ENCODE measurements at regions not wholly inside any gene's neighbourhood (a gene's known extent, or its start where the extent isn't known, plus 50 kb on each side); places are given as distances from the start of the nearest gene placed in this dataset.

DNA sequence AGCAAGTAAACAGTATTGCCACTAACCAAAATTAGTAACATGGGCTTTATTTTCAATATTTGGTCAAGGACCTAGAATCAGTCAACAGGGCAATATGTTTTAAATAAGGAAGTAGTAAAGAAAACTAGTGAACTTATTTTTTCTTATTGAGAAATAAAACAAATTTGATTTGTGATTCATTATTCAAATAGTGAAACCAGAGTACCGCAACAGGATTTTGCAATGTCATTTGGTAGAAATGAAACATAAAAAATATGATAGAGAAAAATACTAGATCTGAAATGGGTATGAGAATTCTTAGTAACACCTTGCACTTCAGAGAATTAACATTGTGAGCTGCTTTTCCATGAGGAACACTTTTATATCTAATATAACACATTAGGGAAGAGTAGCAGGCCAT is 291.8 kb upstream of the GBE1 start:
- no peak for DNase-seq
- intact Hi-C loops (cut with micrococcal nuclease) = no loop called here
- H3K36me3 Mint-ChIP-seq (ENCODE audit: low read depth) = no peaks in the 10 kb centered on the region
- H3K4me3 Mint-ChIP-seq = no peak overlapping the region
- no peaks in the 10 kb centered on the region for H3K27me3 Mint-ChIP-seq
- no peaks in the 10 kb centered on the region for H3K4me1 Mint-ChIP-seq
- no peaks in the 10 kb centered on the region for H3K9me3 Mint-ChIP-seq
- H3K27ac Mint-ChIP-seq = no peak overlapping the region

DNA sequence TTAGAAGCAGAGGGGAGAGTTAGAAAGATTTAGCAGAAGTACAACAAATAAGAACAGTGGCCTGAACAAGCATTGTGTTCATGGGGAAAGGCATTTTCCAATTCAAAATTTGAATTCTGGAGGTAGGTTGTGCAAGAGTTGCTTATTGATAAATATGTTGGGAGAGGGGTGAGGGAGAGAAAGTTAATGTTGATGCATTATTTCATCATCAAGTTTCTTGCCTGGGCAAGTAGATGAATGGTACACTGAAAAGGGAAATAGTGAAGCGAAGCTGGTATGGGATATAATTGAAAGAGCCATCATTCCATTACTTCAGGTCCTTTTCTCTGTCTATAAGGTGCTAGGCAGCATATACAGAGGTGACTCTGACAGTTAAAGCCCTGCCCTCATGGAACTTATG is 288.9 kb upstream of the GBE1 start:
- DNase-seq = no peak
- intact Hi-C loops (cut with micrococcal nuclease) = no loop called here
- H3K36me3 Mint-ChIP-seq (ENCODE audit: low read depth) = no peaks in the 10 kb centered on the region
- H3K9me3 Mint-ChIP-seq = no peaks in the 10 kb centered on the region
- H3K4me1 Mint-ChIP-seq = no peaks in the 10 kb centered on the region
- H3K27me3 Mint-ChIP-seq = no peaks in the 10 kb centered on the region
- no peak overlapping the region for H3K4me3 Mint-ChIP-seq
- H3K27ac Mint-ChIP-seq = no peak overlapping the region

DNA sequence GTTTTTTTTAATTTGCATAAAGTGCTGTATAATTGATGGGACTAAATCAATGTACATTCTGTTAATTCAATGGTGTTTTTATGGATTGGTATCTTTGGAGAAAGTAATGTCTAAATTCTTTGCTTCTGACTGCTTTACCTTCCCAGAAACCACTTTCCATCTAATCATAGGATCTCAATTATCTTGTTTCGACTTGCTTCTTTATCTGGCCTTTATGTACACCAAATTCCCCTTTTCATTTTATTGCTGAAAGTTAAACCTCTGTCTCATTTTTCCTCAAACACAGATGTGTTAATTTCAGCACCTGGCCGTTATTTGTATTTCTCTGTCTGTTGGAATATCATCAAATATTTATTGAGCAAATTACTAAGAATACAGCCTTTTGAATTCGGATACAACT is 287.3 kb upstream of the GBE1 start:
- intact Hi-C loops (cut with micrococcal nuclease) = no loop called here
- no peak overlapping the region for H3K27ac Mint-ChIP-seq

DNA sequence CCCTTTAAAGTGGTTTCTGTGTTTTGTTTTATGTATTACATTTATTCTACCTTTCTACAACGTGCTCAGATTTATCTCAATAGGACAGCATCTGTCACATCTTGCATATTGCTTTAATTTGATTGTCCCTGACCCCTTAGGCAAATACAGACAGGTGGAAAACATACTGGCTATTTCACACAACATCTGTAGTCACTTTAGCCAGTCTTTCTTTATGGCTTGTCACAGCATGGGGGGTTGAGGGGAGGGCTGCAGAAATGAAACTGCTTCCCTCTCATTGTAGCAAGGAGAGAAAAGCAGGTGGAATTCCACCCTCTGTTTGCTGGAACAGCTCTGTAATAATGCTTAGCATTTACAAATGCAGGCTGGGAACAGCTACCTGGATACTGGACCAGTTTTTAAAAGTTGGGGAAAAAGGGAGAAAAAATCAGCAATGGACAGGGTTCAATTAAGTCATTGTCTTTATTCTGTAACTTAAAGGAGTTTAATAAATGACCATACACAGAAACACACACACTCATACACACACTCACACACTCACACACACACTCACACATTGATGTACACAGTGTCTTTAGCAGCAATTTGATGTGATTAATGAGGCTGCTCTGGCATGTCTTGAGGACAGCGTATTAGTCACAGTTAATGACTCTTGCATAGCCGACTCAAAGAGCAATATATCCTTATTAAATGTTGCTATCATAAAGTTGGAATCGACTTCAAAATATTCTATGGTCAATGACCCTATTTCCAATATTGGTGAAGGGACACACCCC is 283.7 kb upstream of the GBE1 start:
- no peak overlapping the region for H3K4me3 Mint-ChIP-seq
- H3K27me3 Mint-ChIP-seq = no peaks in the 10 kb centered on the region
- no peaks in the 10 kb centered on the region for H3K36me3 Mint-ChIP-seq (ENCODE audit: low read depth)
- intact Hi-C loops (cut with micrococcal nuclease) = no loop called here
- H3K4me1 Mint-ChIP-seq = no peaks in the 10 kb centered on the region
- H3K9me3 Mint-ChIP-seq = no peaks in the 10 kb centered on the region
- DNase-seq = no peak
- H3K27ac Mint-ChIP-seq = no peak overlapping the region

More for the DNA sequence above, 287.3 kb upstream of the GBE1 start:
- no peaks in the 10 kb centered on the region for H3K27me3 Mint-ChIP-seq
- no peaks in the 10 kb centered on the region for H3K36me3 Mint-ChIP-seq (ENCODE audit: low read depth)
- no peak for DNase-seq
- no peaks in the 10 kb centered on the region for H3K9me3 Mint-ChIP-seq
- no peaks in the 10 kb centered on the region for H3K4me1 Mint-ChIP-seq
- H3K4me3 Mint-ChIP-seq = no peak overlapping the region

DNA sequence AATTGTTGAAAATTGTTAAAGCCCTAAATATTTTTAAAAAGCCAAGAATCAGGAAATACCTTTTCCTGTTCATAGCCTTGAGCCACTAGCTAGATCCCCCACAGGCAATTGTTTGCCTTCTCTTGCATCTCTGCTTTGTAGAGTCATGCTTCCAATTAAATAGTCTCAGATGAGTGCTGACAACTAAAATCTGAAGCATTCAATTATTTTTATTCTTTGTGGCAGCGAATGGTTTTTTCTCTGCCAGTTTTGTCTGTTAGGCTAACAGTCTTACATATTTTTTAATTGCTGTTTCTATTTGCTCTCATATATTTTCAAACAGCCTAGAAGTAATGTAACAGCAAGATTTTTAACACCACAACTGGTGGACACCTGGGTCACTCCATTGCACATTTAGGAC is 277.1 kb upstream of the GBE1 start:
- no peaks in the 10 kb centered on the region for H3K27me3 Mint-ChIP-seq
- H3K4me1 Mint-ChIP-seq = no peaks in the 10 kb centered on the region
- no peaks in the 10 kb centered on the region for H3K9me3 Mint-ChIP-seq
- H3K4me3 Mint-ChIP-seq = no peak overlapping the region
- intact Hi-C loops (cut with micrococcal nuclease) = no loop called here
- no peaks in the 10 kb centered on the region for H3K36me3 Mint-ChIP-seq (ENCODE audit: low read depth)
- H3K27ac Mint-ChIP-seq = no peak overlapping the region
- DNase-seq = no peak

DNA sequence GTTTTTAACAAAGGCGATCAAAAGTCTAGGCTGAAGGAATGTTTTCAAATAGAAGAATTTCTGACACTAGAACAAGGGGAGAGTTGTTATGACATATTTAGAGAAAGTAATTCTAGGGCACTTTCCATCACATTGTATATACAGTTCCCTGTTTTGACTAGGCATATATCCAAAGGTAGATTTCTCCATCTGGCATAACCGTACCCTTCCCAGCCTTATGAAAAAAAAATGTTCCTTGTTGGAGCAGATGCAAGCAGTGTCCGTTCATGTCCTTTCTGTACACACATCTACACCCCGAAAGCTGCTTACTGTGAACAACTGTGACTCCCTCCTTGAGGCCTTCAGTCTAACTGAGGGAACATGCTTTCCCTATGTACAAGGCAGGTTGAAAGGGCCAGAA is 271.7 kb upstream of the GBE1 start:
- no peak for DNase-seq
- Mint-ChIP-seq H3K27me3 (no peaks in the 10 kb centered on the region), H3K36me3 (ENCODE audit: low read depth) (no peaks in the 10 kb centered on the region), H3K4me1 (no peaks in the 10 kb centered on the region), H3K9me3 (no peaks in the 10 kb centered on the region), H3K4me3 (no peak overlapping the region), H3K27ac (no peak overlapping the region)
- intact Hi-C loops (cut with micrococcal nuclease) = no loop called here

DNA sequence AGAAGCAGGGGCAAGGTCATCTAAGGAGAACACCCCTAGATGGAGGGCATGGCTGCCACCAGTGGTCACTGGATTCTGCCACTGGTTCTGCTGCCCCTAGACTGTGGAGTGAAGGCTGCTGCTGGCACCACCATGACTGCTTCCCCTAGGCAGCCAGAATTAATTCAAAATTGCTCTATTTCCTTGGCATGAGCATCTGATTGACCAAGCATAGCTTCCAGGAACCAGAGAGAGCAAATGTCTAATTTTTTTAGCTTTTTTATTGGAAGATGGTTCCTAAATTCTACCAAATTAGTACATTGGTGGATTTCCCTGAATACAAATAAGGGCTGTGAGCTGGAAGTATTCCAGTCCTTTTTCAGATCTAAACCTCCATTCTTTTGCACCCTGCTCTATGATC is 270.2 kb upstream of the GBE1 start:
- no peaks in the 10 kb centered on the region for H3K36me3 Mint-ChIP-seq (ENCODE audit: low read depth)
- no peak for DNase-seq
- intact Hi-C loops (cut with micrococcal nuclease) = no loop called here
- no peaks in the 10 kb centered on the region for H3K9me3 Mint-ChIP-seq
- H3K4me1 Mint-ChIP-seq = no peaks in the 10 kb centered on the region
- H3K27ac Mint-ChIP-seq = no peak overlapping the region
- no peak overlapping the region for H3K4me3 Mint-ChIP-seq
- H3K27me3 Mint-ChIP-seq = no peaks in the 10 kb centered on the region

DNA sequence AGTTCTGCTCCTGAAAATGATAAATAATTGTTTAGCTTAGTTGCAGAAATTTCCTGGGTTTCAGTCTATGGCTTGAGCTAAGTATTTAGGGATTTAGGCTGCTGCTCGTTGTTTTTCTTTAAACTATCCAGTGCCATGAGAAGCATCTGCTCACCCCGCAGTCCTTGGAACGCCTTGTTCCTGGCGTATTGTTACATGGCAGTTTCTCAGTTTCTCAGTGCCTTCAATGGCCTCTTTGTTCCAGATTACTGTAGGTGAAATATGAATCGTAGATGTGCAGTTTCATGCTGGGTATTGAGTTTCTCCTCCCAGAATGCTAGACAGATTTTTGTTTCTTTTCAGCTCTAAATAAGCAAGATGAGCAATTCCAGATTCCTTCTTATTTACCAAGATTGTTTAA is 269.5 kb upstream of the GBE1 start:
- Mint-ChIP-seq H3K36me3 (ENCODE audit: low read depth) (no peaks in the 10 kb centered on the region), H3K4me1 (no peaks in the 10 kb centered on the region), H3K9me3 (no peaks in the 10 kb centered on the region), H3K27me3 (no peaks in the 10 kb centered on the region), H3K4me3 (no peak overlapping the region), H3K27ac (no peak overlapping the region)
- DNase-seq = no peak
- intact Hi-C loops (cut with micrococcal nuclease) = no loop called here

DNA sequence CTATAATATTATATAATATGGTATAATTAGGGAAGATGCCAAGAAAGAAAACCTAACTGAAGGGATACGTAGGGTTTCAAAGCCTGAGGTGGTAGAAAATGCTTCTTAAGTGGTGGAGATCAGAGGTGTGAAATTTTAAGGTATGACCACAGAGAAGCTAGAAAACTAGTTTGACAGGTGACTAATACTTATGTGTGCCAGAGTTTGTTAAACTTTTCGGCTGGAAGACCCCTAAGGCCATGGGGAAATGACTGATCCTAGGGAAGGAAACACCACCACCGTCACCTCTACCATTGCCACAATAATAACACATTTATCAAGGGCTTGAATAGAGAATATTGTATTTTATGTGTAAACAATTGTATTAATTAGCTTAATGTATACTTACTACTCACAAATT is 261.4 kb upstream of the GBE1 start:
- Mint-ChIP-seq H3K4me1 (no peaks in the 10 kb centered on the region), H3K27me3 (no peaks in the 10 kb centered on the region), H3K36me3 (ENCODE audit: low read depth) (no peaks in the 10 kb centered on the region), H3K4me3 (no peak overlapping the region), H3K9me3 (no peaks in the 10 kb centered on the region), H3K27ac (no peak overlapping the region)
- no peak for DNase-seq
- intact Hi-C loops (cut with micrococcal nuclease) = no loop called here

DNA sequence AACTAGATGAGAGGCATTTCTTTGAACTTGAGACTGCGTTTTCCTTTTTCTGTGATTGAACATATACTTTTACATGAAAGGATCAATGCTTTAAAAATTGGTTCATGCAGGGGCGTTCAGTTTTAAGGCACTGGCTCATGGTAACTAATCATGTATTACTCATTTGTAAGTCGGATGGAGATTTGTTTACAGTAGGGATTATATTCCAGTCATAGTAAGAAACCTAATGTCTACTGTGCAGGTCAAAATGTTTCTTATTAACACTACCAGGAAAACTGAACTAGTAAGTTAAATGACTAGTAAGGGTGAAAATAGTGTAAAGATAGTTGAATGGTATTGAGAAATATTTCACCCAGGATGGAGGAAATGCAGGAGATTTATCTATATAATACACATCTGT is 258.8 kb upstream of the GBE1 start:
- DNase-seq = no peak
- H3K9me3 Mint-ChIP-seq = no peaks in the 10 kb centered on the region
- intact Hi-C loops (cut with micrococcal nuclease) = no loop called here
- H3K27me3 Mint-ChIP-seq = no peaks in the 10 kb centered on the region
- H3K36me3 Mint-ChIP-seq (ENCODE audit: low read depth) = no peaks in the 10 kb centered on the region
- no peak overlapping the region for H3K4me3 Mint-ChIP-seq
- no peaks in the 10 kb centered on the region for H3K4me1 Mint-ChIP-seq
- H3K27ac Mint-ChIP-seq = no peak overlapping the region

DNA sequence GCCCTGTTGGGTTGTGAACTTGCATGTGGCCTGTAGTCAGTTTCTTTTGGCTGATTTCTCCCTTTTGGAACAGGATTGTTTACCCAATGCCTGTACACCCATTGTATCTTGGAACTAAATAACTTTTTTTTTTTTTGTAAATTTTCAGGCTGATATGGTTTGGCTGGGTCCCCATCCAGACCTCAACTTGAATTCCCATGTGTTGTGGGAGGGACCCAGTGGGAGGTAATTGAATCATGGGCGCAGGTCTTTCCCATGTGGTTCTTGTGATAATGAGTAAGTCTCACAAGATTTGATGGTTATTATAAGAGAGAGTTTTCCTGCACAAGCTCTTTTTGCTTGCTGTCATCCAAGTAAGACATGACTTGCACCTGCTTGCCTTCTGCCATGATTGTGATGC is 253.8 kb upstream of the GBE1 start:
- Mint-ChIP-seq H3K4me1 (no peaks in the 10 kb centered on the region), H3K4me3 (no peak overlapping the region), H3K9me3 (no peaks in the 10 kb centered on the region), H3K36me3 (ENCODE audit: low read depth) (no peaks in the 10 kb centered on the region), H3K27me3 (no peaks in the 10 kb centered on the region), H3K27ac (no peak overlapping the region)
- no peak for DNase-seq
- intact Hi-C loops (cut with micrococcal nuclease) = no loop called here

DNA sequence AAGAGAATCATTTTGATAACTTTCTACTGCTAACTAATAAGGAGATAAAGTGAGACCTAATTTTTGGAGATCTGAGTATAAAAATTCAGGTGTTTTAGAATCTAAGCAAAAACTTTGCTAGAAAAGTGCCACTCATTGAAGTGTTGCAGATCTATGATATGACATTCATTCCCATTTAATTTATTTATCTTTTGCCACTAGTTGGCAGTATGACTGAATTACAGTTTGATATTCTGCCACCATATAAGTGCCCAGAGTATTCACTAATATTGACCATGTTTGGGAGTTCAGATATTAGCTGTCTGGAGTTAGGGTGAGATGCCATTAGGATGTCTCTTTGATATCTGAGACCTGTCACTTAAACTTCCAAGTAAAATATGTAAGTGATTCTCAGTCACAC is 251.3 kb upstream of the GBE1 start:
- H3K4me1 Mint-ChIP-seq = no peaks in the 10 kb centered on the region
- H3K9me3 Mint-ChIP-seq = no peaks in the 10 kb centered on the region
- no peaks in the 10 kb centered on the region for H3K27me3 Mint-ChIP-seq
- H3K4me3 Mint-ChIP-seq = no peak overlapping the region
- DNase-seq = no peak
- no peaks in the 10 kb centered on the region for H3K36me3 Mint-ChIP-seq (ENCODE audit: low read depth)
- intact Hi-C loops (cut with micrococcal nuclease) = no loop called here
- H3K27ac Mint-ChIP-seq = no peak overlapping the region

DNA sequence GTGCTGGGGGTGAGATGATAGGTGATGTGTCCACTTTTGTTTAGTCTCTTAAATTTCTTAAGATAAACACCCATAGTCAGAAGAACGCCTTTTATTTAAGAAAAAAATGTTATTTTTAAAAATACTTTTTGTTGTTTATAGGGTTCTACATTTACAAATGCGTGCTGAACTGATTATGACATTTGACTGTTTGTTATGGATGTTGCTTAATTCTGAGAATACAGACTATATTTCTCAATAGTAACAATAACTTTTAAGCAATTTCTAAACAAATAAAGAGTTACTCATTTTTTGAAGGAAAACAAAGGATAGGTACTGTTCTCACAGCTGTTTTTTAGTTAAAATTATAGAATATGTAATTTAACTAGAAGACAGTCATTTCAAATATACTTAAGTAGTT is 249.9 kb upstream of the GBE1 start:
- H3K4me1 Mint-ChIP-seq = no peaks in the 10 kb centered on the region
- intact Hi-C loops (cut with micrococcal nuclease) = no loop called here
- DNase-seq = no peak
- H3K27me3 Mint-ChIP-seq = no peaks in the 10 kb centered on the region
- no peaks in the 10 kb centered on the region for H3K36me3 Mint-ChIP-seq (ENCODE audit: low read depth)
- H3K27ac Mint-ChIP-seq = no peak overlapping the region
- H3K4me3 Mint-ChIP-seq = no peak overlapping the region
- no peaks in the 10 kb centered on the region for H3K9me3 Mint-ChIP-seq

DNA sequence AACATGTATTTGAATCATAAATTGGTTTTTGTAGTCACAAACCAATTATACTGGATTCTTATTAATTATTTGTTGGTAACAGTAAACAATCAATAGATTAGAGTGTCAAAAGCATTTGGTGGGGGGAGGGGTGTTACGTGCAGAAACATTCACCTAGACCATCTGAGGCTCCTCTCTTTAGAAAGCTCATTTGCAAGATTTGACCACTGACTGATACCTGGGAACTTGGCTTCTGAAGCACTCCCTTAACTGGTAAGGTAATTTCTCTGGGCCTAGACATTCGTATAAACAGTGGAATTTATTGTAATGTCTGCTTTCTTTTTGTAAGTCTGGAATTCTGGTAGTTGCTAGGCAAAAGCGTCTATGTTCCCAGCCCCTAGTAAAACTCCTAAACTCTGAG is 243.8 kb upstream of the GBE1 start:
- Mint-ChIP-seq H3K9me3 (no peaks in the 10 kb centered on the region), H3K4me3 (no peak overlapping the region), H3K27me3 (no peaks in the 10 kb centered on the region), H3K36me3 (ENCODE audit: low read depth) (no peaks in the 10 kb centered on the region), H3K27ac (no peak overlapping the region), H3K4me1 (no peaks in the 10 kb centered on the region)
- intact Hi-C loops (cut with micrococcal nuclease) = no loop called here
- DNase-seq = no peak

DNA sequence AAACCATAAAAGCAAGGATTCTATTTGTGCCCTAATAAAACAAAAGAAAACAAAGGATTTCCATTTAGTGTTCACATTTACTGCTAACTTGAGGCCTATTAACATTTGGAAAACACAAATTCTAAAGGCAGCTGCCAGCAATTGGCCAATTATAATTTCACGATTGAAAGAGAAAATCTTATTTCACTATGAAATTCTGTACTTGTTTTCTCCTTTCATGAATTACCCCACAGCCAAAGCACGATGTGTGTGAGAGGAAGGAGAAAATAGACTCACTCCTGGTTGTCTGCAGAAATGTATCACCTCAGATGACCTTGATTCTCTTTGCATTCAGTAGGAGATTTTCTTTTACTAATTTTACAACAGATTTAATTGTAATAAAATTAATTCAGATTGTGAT is 242.8 kb upstream of the GBE1 start:
- H3K4me1 Mint-ChIP-seq = no peaks in the 10 kb centered on the region
- no peaks in the 10 kb centered on the region for H3K36me3 Mint-ChIP-seq (ENCODE audit: low read depth)
- intact Hi-C loops (cut with micrococcal nuclease) = no loop called here
- no peaks in the 10 kb centered on the region for H3K9me3 Mint-ChIP-seq
- DNase-seq = no peak
- no peak overlapping the region for H3K4me3 Mint-ChIP-seq
- H3K27me3 Mint-ChIP-seq = no peaks in the 10 kb centered on the region
- no peak overlapping the region for H3K27ac Mint-ChIP-seq
